Esophagus muscularis mucosa (tissue), 4 donors: ENCODE measurements at regions not wholly inside any gene's neighbourhood (a gene's known extent, or its start where the extent isn't known, plus 50 kb on each side); places are given as distances from the start of the nearest gene placed in this dataset.

ENCODE experiments used
- DNase-seq: peaks from one replicate; pipeline ENCODE4 v3.0.0-alpha.2; 2017; ENCODE audit errors: extremely low spot score
- H3K27ac ChIP-seq, 4 donors: fragments of 200-600 bp; sonication (generic); replicated peaks in 1 of 4; 1 replicate in 3 of 4; 2 replicates in 1 of 4; pipeline ENCODE4 v1.5.1; 2016 to 2019; ENCODE audit warnings: mild to moderate bottlenecking in 1 of 4
- H3K27me3 ChIP-seq, 4 donors: fragments of 200-600 bp; sonication (generic); one replicate each; pipeline versions ENCODE4 v1.5.1 to v1.6.0; 2016 to 2019
- H3K36me3 ChIP-seq, 4 donors: fragments of 200-600 bp; sonication (generic); one replicate each; pipeline ENCODE4 v1.5.1; 2016 to 2019
- H3K4me1 ChIP-seq, 4 donors: fragments of 200-600 bp; sonication (generic); one replicate each; pipeline ENCODE4 v1.5.1; 2016 to 2019
- H3K4me3 ChIP-seq, 4 donors: fragments of 200-600 bp; sonication (generic); 1 replicate in 2 of 4; 2 replicates in 2 of 4; pipeline ENCODE4 v1.5.1; 2016 to 2019; ENCODE audit warnings: mild to moderate bottlenecking in 4 of 4, moderate library complexity in 1 of 4
- H3K9me3 ChIP-seq, 4 donors: fragments of 200-600 bp; sonication (generic); 1 replicate in 3 of 4; 2 replicates in 1 of 4; pipeline ENCODE4 v1.5.1; 2016 to 2019
- CTCF ChIP-seq, 3 experiments: fragments of 200-600 bp in 2 of 3; fragments of 450-650 bp in 1 of 3; sonication (generic) in 2 of 3; IDR thresholded peaks; one replicate each; pipeline ENCODE4 v1.5.1; 2017 to 2019; ENCODE audit warnings: antibody characterized with exemption in 3 of 3, mild to moderate bottlenecking in 2 of 3, moderate library complexity in 1 of 3
- EP300 ChIP-seq: sonication (generic); formaldehyde crosslinking; IDR thresholded peaks from one replicate; pipeline ENCODE4 v1.6.1; 2017; ENCODE audit warnings: antibody characterized with exemption
- POLR2A ChIP-seq: fragments of 450-650 bp; IDR thresholded peaks from one replicate; pipeline ENCODE4 v1.6.1; 2017; ENCODE audit warnings: antibody characterized with exemption, moderate library complexity, mild to moderate bottlenecking, low read depth
- POLR2AphosphoS5 ChIP-seq, 2 donors: sonication (generic); formaldehyde crosslinking; IDR thresholded peaks; one replicate each; pipeline ENCODE4 v1.6.1; 2017; ENCODE audit warnings: antibody characterized with exemption in 2 of 2
- WGBS: methylation state at CpG from one replicate; pipeline ENCODE4 v1.1.5; 2018; 5-methylcytosine and 5-hydroxymethylcytosine counted together
- intact Hi-C: fragments of 100-400 bp; cut with DNase I; formaldehyde crosslinking; loops from one replicate; pipeline ENCODE4 v1.15.1; 2023

- peaks cover 0 to 6% (median 0%) of the 10 kb centered on the region in 4 donors for H3K27me3 ChIP-seq
- intact Hi-C loops, result no loop called here
- DNase-seq, result no peak
- TF ChIP-seq CTCF (IDR thresholded peaks at IDR 0.05) (no peak), POLR2A (no peak), POLR2AphosphoS5 (IDR thresholded peaks at IDR 0.05) (no peak), EP300 (no peak)
- H3K4me3 ChIP-seq, result no peak overlapping the region
- H3K27ac ChIP-seq, result no peak overlapping the region
- WGBS, result 91% methylated on average over 5 of the region's 6 CpGs
- H3K9me3 ChIP-seq, result peaks cover 0 to 1% (median 0%) of the 10 kb centered on the region in 4 donors
- H3K4me1 ChIP-seq, result peaks cover 0 to 11% (median 2%) of the 10 kb centered on the region in 4 donors
- no peaks in the 10 kb centered on the region for H3K36me3 ChIP-seq
Measured at GRCh38 chr13:100822871-100823443, 148.4 kb upstream of the TMTC4 start.

- H3K4me3 ChIP-seq, result no peak overlapping the region
- no peaks in the 10 kb centered on the region for H3K36me3 ChIP-seq
- peaks cover 0 to 8% (median 2%) of the 10 kb centered on the region in 4 donors for H3K9me3 ChIP-seq
- peaks cover 0 to 6% (median 0%) of the 10 kb centered on the region in 4 donors for H3K27me3 ChIP-seq
- TF ChIP-seq EP300 (no peak), CTCF (IDR thresholded peaks at IDR 0.05) (no peak), POLR2AphosphoS5 (IDR thresholded peaks at IDR 0.05) (no peak), POLR2A (no peak)
- no peak for DNase-seq
- peaks cover 0 to 6% (median 2%) of the 10 kb centered on the region in 4 donors for H3K4me1 ChIP-seq
- 37% methylated on average over 3 of the region's 3 CpGs for WGBS
- intact Hi-C loops, result no loop called here
- H3K27ac ChIP-seq, result no peak overlapping the region
Measured at GRCh38 chr13:100818711-100819110, 144.1 kb upstream of the TMTC4 start.

GRCh38 chr13:100817928-100818327 is 143.3 kb upstream of the TMTC4 start:
- Histone ChIP-seq H3K27ac (no peak overlapping the region), H3K4me3 (no peak overlapping the region), H3K9me3 (peaks cover 0 to 8% (median 2%) of the 10 kb centered on the region in 4 donors), H3K4me1 (peaks cover 0 to 6% (median 2%) of the 10 kb centered on the region in 4 donors), H3K27me3 (peaks cover 0 to under 1% (median 0%) of the 10 kb centered on the region in 4 donors), H3K36me3 (no peaks in the 10 kb centered on the region)
- no peak for TF ChIP-seq CTCF (IDR thresholded peaks at IDR 0.05)
- TF ChIP-seq POLR2A, result no peak
- TF ChIP-seq POLR2AphosphoS5 (IDR thresholded peaks at IDR 0.05), result no peak
- TF ChIP-seq EP300, result no peak
- intact Hi-C loops, result no loop called here
- no peak for DNase-seq

- Histone ChIP-seq H3K4me1 (peaks cover 0 to 6% (median 2%) of the 10 kb centered on the region in 4 donors), H3K27me3 (no peaks in the 10 kb centered on the region), H3K27ac (no peak overlapping the region), H3K9me3 (peaks cover 0 to 8% (median 2%) of the 10 kb centered on the region in 4 donors), H3K36me3 (no peaks in the 10 kb centered on the region), H3K4me3 (no peak overlapping the region)
- no peak for DNase-seq
- no peak for TF ChIP-seq EP300
- no peak for TF ChIP-seq POLR2A
- TF ChIP-seq CTCF (IDR thresholded peaks at IDR 0.05), result no peak
- no peak for TF ChIP-seq POLR2AphosphoS5 (IDR thresholded peaks at IDR 0.05)
- intact Hi-C loops, result no loop called here
- 24% methylated on average over 3 of the region's 3 CpGs for WGBS
Measured at GRCh38 chr13:100815476-100816046, 141.0 kb upstream of the TMTC4 start.
